GM12878 (cell line): ENCODE measurements at regions not wholly inside any gene's neighbourhood (a gene's known extent, or its start where the extent isn't known, plus 50 kb on each side); places are given as distances from the start of the nearest gene placed in this dataset.

ENCODE experiments used
- ATAC-seq: fragments of 200-7000 bp; cut with Tn5 transposase; 3 replicates; pipeline ENCODE4 v1.9.1; 2020; ENCODE audit warnings: mild to moderate bottlenecking, moderate library complexity
- BruUV-seq: library from RNA; stranded (reverse); fragments of 400-500 nt; replicated peaks from 2 replicates; lab custom pipeline; 2021; lab: Mats Ljungman, UMichigan
- CTCF ChIA-PET: fragments of 300-600 bp; sonication (Branson Sonifier 250); formaldehyde crosslinking; extraction: SDS; loops from one replicate; lab custom pipeline; 2021; ENCODE audit warnings: inconsistent platforms; lab: Yijun Ruan, JAX
- POLR2A ChIA-PET: fragments of 350-600 bp; formaldehyde crosslinking; extraction: SDS; loops from one replicate; lab custom pipeline; 2021; ENCODE audit warnings: inconsistent platforms; lab: Charles Lee
- RAD21 ChIA-PET: fragments of 300-600 bp; sonication (Branson Sonifier 250); formaldehyde crosslinking; loops from one replicate; lab custom pipeline; 2023; ENCODE audit warnings: antibody characterized with exemption; ENCODE audit not compliant: unreplicated experiment; lab: Charles Lee
- SMC1A ChIA-PET: fragments of 300-600 bp; sonication (Branson Sonifier 250); formaldehyde crosslinking; loops from one replicate; lab custom pipeline; 2023; ENCODE audit not compliant: unreplicated experiment, uncharacterized antibody; lab: Charles Lee
- DNase-seq: peaks from one replicate; pipeline ENCODE4 v3.0.0-alpha.2; 2011; ENCODE audit warnings: low read depth, low spot score
- FAIRE-seq: peaks from 3 replicates; lab custom pipeline; 2011; peaks lifted over from hg19 to GRCh38; lab: Jason Lieb, UNC
- H2AFZ ChIP-seq: 2 replicates; pipeline ENCODE4 v1.6.0; 2011; ENCODE audit warnings: low read depth, low read length, control low read depth; ENCODE audit not compliant: control insufficient read depth
- H3K27ac ChIP-seq: 2 replicates; pipeline ENCODE4 v1.5.1; 2011; ENCODE audit warnings: control low read depth; ENCODE audit not compliant: control insufficient read depth, insufficient read depth
- H3K27me3 ChIP-seq, 2 experiments: replicated peaks in 1 of 2; 2 replicates each; pipeline versions ENCODE4 v1.6.0 to v1.6.1; 2011; ENCODE audit warnings: low read length in 1 of 2; ENCODE audit not compliant: control insufficient read depth in 2 of 2, insufficient read depth in 2 of 2
- H3K36me3 ChIP-seq, 2 experiments: 2 replicates each; pipeline ENCODE4 v1.5.1; 2011; ENCODE audit warnings: low read length in 1 of 2; ENCODE audit not compliant: control insufficient read depth in 2 of 2, insufficient read depth in 2 of 2
- H3K4me1 ChIP-seq: 2 replicates; pipeline ENCODE4 v1.6.1; 2011; ENCODE audit warnings: mild to moderate bottlenecking, low read length, moderate library complexity, mixed read lengths; ENCODE audit not compliant: control insufficient read depth, insufficient read depth
- H3K4me2 ChIP-seq: 2 replicates; pipeline ENCODE4 v1.6.0; 2011; ENCODE audit warnings: control low read depth; ENCODE audit not compliant: control insufficient read depth, insufficient read depth
- H3K4me3 ChIP-seq: fragments of 200-600 bp; sonication (generic); 2 replicates; pipeline ENCODE4 v1.5.1; 2016
- H3K79me2 ChIP-seq: 2 replicates; pipeline ENCODE4 v1.6.0; 2011; ENCODE audit warnings: low read length; ENCODE audit not compliant: control insufficient read depth, insufficient read depth
- H3K9ac ChIP-seq: 2 replicates; pipeline ENCODE4 v1.8.0; 2011; ENCODE audit warnings: low read length, control low read depth, mixed read lengths; ENCODE audit not compliant: control insufficient read depth, insufficient read depth
- H3K9me3 ChIP-seq: replicated peaks from 3 replicates; pipeline ENCODE4 v1.5.1; 2011; ENCODE audit warnings: mild to moderate bottlenecking, low read length; ENCODE audit not compliant: control insufficient read depth, insufficient read depth
- H4K20me1 ChIP-seq: 2 replicates; pipeline ENCODE4 v1.6.0; 2011; ENCODE audit not compliant: control insufficient read depth, insufficient read depth
- BMI1 ChIP-seq: fragments of 450-650 bp; IDR thresholded peaks from 2 replicates; pipeline ENCODE4 v1.6.1; 2016; ENCODE audit warnings: mild to moderate bottlenecking, moderate library complexity, borderline replicate concordance
- CHD4 ChIP-seq: fragments of 200-600 bp; sonication (generic); IDR thresholded peaks from 2 replicates; pipeline ENCODE4 v1.6.1; 2016; ENCODE audit warnings: mild to moderate bottlenecking
- DPF2 ChIP-seq: fragments of 450-650 bp; IDR thresholded peaks from 2 replicates; pipeline ENCODE4 v1.6.1; 2017; ENCODE audit warnings: mild to moderate bottlenecking
- EP300 ChIP-seq, 2 experiments: fragments of 150-350 bp in 1 of 2; IDR thresholded peaks; 2 replicates each; pipeline ENCODE4 v1.6.1; 2011 to 2012; ENCODE audit warnings: low read depth in 2 of 2, low read length in 2 of 2, borderline replicate concordance in 1 of 2, improper control_type of control experiment in 1 of 2, inconsistent platforms in 1 of 2; ENCODE audit not compliant: control insufficient read depth in 1 of 2
- ETV6 ChIP-seq, 2 experiments: fragments of 450-650 bp in 1 of 2; IDR thresholded peaks in 1 of 2; conservative IDR thresholded peaks in 1 of 2; 2 replicates each; pipeline ENCODE4 v1.6.1; 2014; ENCODE audit warnings: antibody characterized with exemption in 1 of 2, borderline replicate concordance in 1 of 2, low read depth in 1 of 2, mild to moderate bottlenecking in 1 of 2, moderate library complexity in 1 of 2
- FOXM1 ChIP-seq: IDR thresholded peaks from 2 replicates; pipeline ENCODE4 v1.6.1; 2012; ENCODE audit warnings: low read depth, mild to moderate bottlenecking, inconsistent platforms, low read length, moderate library complexity
- GABPA ChIP-seq: IDR thresholded peaks from 2 replicates; pipeline ENCODE4 v1.6.1; 2014; ENCODE audit warnings: antibody characterized with exemption, low read depth, mild to moderate bottlenecking, inconsistent platforms
- IKZF2 ChIP-seq, 2 experiments: fragments of 450-650 bp; IDR thresholded peaks; 2 replicates each; pipeline ENCODE4 v1.6.1; 2017; ENCODE audit warnings: mild to moderate bottlenecking in 2 of 2, moderate library complexity in 2 of 2
- MYB ChIP-seq: fragments of 150-350 bp; IDR thresholded peaks from 2 replicates; pipeline ENCODE4 v1.6.1; 2014; ENCODE audit warnings: mild to moderate bottlenecking, low read depth, low read length, borderline replicate concordance
- NFIC ChIP-seq: IDR thresholded peaks from 2 replicates; pipeline ENCODE4 v1.6.1; 2012; ENCODE audit warnings: low read depth, mild to moderate bottlenecking, inconsistent platforms, low read length, moderate library complexity
- POU2F2 ChIP-seq: IDR thresholded peaks from 3 replicates; pipeline ENCODE4 v1.6.1; 2011; ENCODE audit warnings: low read depth, mild to moderate bottlenecking, low read length, borderline replicate concordance
- SIX5 ChIP-seq: IDR thresholded peaks from 2 replicates; pipeline ENCODE4 v1.6.1; 2011; ENCODE audit warnings: mild to moderate bottlenecking, low read depth, low read length, moderate library complexity; ENCODE audit not compliant: severe bottlenecking
- SMAD1 ChIP-seq: fragments of 450-650 bp; IDR thresholded peaks from 2 replicates; pipeline ENCODE4 v1.6.1; 2018; ENCODE audit warnings: mild to moderate bottlenecking, low read depth; ENCODE audit not compliant: partially characterized antibody
- STAT3 ChIP-seq: IDR thresholded peaks from 2 replicates; pipeline ENCODE4 v1.6.1; 2011; ENCODE audit warnings: low read depth, low read length, improper control_type of control experiment
- SUZ12 ChIP-seq: fragments of 200-600 bp; sonication (generic); IDR thresholded peaks from one replicate; pipeline ENCODE4 v1.6.1; 2018; ENCODE audit warnings: antibody characterized with exemption, mild to moderate bottlenecking; ENCODE audit not compliant: unreplicated experiment
- TAF1 ChIP-seq: IDR thresholded peaks from 2 replicates; pipeline ENCODE4 v1.6.1; 2011; ENCODE audit warnings: mild to moderate bottlenecking, low read depth, low read length, borderline replicate concordance
- ZNF274 ChIP-seq: IDR thresholded peaks from one replicate; pipeline ENCODE4 v1.8.0; 2011; ENCODE audit not compliant: insufficient read length, insufficient read depth
- WGBS: methylation state at CpG from one replicate; pipeline ENCODE4 v1.1.6; 2016; ENCODE audit warnings: low lambda C conversion rate; ENCODE audit not compliant: insufficient replicate concordance, insufficient coverage; ENCODE audit errors: missing lambda C conversion rate; 5-methylcytosine and 5-hydroxymethylcytosine counted together
- in situ Hi-C: fragments of 300-500 bp; cut with MboI; formaldehyde crosslinking; loops from 9 replicates; pipeline ENCODE4 v1.14.3; 2018; ENCODE audit warnings: mixed read lengths
- intact Hi-C: fragments of 100-400 bp; cut with micrococcal nuclease; formaldehyde crosslinking; loops from one replicate; pipeline ENCODE4 v1.14.2; 2022; ENCODE audit not compliant: unreplicated experiment
- TF ChIP-seq, protein P1 (sequence below): fragments of 450-650 bp; IDR thresholded peaks from 2 replicates; pipeline ENCODE4 v1.6.1; 2016; ENCODE audit warnings: mild to moderate bottlenecking
- TF ChIP-seq, protein P2 (sequence below): IDR thresholded peaks from 2 replicates; pipeline ENCODE4 v1.6.1; 2011; ENCODE audit warnings: borderline replicate concordance, low read depth, mild to moderate bottlenecking, moderate library complexity, mixed read lengths, low read length; ENCODE audit not compliant: insufficient read depth; ENCODE audit errors: extremely low read length
- TF ChIP-seq, protein P3 (sequence below): fragments of 450-650 bp; IDR thresholded peaks from 2 replicates; pipeline ENCODE4 v1.6.1; 2017; ENCODE audit warnings: antibody characterized with exemption, mild to moderate bottlenecking, moderate library complexity

DNA sequence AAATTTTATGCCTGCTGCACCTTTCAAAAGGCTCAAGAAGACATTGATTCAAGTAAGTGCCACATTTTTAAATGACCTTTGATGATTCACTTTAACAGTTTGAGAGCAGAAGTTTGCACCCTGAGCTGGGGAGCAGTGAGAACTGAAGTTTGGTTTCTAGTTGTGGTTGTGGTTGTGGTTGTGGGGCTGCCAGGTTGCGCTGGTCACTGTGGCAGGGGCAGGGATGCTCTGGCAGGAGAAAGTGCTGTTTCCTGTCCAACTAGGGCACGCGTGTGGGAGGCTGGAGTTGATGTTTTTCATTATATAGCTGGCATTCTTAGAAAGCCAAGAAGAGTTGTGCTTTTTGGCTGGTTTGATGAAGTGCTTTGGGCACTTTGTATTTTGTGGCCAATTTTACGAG lies 339.7 kb upstream of the NR2F2 start:
- ATAC-seq (peak; percentile 85), DNase-seq (peak; percentile 47), FAIRE-seq (no peak)
- Histone ChIP-seq H3K27ac (no peak overlapping the region), H3K9ac (no peak overlapping the region), H3K36me3 (no peaks in the 10 kb centered on the region), H3K9me3 (peaks cover 2% of the 10 kb centered on the region; the same call in 2 of the 3 replicates), H4K20me1 (no peaks in the 10 kb centered on the region), H3K79me2 (no peaks in the 10 kb centered on the region), H2AFZ (no peak overlapping the region), H3K27me3 (no peaks in the 10 kb centered on the region), H3K4me2 (0 out of 2 replicates have a peak overlapping the region, but pooled peaks have one; percentile 19), H3K4me1 (peaks cover 16% of the 10 kb centered on the region), H3K4me3 (no peak overlapping the region)
- no TSS peak for BruUV-seq
- RAD21 ChIA-PET, result interaction anchor here (0.7 to 1.9 kb wide), 7 partner anchors 15 to 336 kb away, joined by 3 to 11 read pairs (median 3); no protein-coding TSS in a partner anchor
- in situ Hi-C loops (no loop called here), intact Hi-C loops (loop anchor here (2.0 kb wide), 1 partner anchor 52 kb away; no protein-coding TSS in a partner anchor)
- SMC1A ChIA-PET, result interaction anchor here (0.7 to 2.9 kb wide), 14 partner anchors 15 to 712 kb away, joined by 3 to 21 read pairs (median 4); no protein-coding TSS in a partner anchor
- POLR2A ChIA-PET, result interaction anchor here (0.6 to 1.1 kb wide), 3 partner anchors 49 to 330 kb away, joined by 3 to 5 read pairs (median 3); no protein-coding TSS in a partner anchor
- CTCF ChIA-PET, result interaction anchor here (1.5 kb wide), 1 partner anchor 17 kb away, joined by 3 read pairs; no protein-coding TSS in a partner anchor
- 19% methylated on average over 4 of the region's 4 CpGs for WGBS
- no peak for TF ChIP-seq ZNF274
- TF ChIP-seq DPF2, result peak; percentile 69; the same call in 1 of the 2 replicates
- no peak for TF ChIP-seq SUZ12
- no peak for TF ChIP-seq STAT3
- peak; percentile 41 to 67; a peak in 3 of 4 replicates for TF ChIP-seq EP300 (IDR thresholded peaks at IDR 0.05; ENCODE audit: borderline replicate concordance in 1 of 2, control insufficient read depth in 1 of 2, low read depth in 2 of 2, low read length in 2 of 2)
- no peak for TF ChIP-seq SMAD1
- peak; percentile 45; the same call in 1 of the 2 replicates for TF ChIP-seq NFIC
- TF ChIP-seq GABPA, result no peak
- TF ChIP-seq FOXM1, result no peak
- peak; percentile 24; the same call in 1 of the 3 replicates for TF ChIP-seq POU2F2
- TF ChIP-seq, protein P1, sequence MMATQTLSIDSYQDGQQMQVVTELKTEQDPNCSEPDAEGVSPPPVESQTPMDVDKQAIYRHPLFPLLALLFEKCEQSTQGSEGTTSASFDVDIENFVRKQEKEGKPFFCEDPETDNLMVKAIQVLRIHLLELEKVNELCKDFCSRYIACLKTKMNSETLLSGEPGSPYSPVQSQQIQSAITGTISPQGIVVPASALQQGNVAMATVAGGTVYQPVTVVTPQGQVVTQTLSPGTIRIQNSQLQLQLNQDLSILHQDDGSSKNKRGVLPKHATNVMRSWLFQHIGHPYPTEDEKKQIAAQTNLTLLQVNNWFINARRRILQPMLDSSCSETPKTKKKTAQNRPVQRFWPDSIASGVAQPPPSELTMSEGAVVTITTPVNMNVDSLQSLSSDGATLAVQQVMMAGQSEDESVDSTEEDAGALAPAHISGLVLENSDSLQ, result no peak
- TF ChIP-seq BMI1, result no peak
- TF ChIP-seq, protein P2, sequence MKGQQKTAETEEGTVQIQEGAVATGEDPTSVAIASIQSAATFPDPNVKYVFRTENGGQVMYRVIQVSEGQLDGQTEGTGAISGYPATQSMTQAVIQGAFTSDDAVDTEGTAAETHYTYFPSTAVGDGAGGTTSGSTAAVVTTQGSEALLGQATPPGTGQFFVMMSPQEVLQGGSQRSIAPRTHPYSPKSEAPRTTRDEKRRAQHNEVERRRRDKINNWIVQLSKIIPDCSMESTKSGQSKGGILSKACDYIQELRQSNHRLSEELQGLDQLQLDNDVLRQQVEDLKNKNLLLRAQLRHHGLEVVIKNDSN, result no peak
- TF ChIP-seq, protein P3, sequence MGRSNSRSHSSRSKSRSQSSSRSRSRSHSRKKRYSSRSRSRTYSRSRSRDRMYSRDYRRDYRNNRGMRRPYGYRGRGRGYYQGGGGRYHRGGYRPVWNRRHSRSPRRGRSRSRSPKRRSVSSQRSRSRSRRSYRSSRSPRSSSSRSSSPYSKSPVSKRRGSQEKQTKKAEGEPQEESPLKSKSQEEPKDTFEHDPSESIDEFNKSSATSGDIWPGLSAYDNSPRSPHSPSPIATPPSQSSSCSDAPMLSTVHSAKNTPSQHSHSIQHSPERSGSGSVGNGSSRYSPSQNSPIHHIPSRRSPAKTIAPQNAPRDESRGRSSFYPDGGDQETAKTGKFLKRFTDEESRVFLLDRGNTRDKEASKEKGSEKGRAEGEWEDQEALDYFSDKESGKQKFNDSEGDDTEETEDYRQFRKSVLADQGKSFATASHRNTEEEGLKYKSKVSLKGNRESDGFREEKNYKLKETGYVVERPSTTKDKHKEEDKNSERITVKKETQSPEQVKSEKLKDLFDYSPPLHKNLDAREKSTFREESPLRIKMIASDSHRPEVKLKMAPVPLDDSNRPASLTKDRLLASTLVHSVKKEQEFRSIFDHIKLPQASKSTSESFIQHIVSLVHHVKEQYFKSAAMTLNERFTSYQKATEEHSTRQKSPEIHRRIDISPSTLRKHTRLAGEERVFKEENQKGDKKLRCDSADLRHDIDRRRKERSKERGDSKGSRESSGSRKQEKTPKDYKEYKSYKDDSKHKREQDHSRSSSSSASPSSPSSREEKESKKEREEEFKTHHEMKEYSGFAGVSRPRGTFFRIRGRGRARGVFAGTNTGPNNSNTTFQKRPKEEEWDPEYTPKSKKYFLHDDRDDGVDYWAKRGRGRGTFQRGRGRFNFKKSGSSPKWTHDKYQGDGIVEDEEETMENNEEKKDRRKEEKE, result no peak
- no peak for TF ChIP-seq MYB
- TF ChIP-seq SIX5, result no peak
- no peak for TF ChIP-seq ETV6 (conservative IDR thresholded peaks at IDR 0.05 in 1 of 2, IDR thresholded peaks at IDR 0.05 in 1 of 2; ENCODE audit: borderline replicate concordance in 1 of 2, low read depth in 1 of 2)
- no peak for TF ChIP-seq CHD4
- no peak for TF ChIP-seq TAF1
- TF ChIP-seq IKZF2 (IDR thresholded peaks at IDR 0.05), result peak; percentile 81 to 90; a peak in 3 of 4 replicates
